G401.6 (cell line): ENCODE measurements at regions not wholly inside any gene's neighbourhood (a gene's known extent, or its start where the extent isn't known, plus 50 kb on each side); places are given as distances from the start of the nearest gene placed in this dataset.
"Not testable (repeated sequence)": the region's sequence is repeated elsewhere in the genome, so short reads cannot be mapped to it uniquely, and the experiment has no call there.

Source experiments
- FAIRE-seq: peaks from 2 replicates; lab custom pipeline; 2012; peaks lifted over from hg19 to GRCh38; lab: Jason Lieb, UNC

GRCh38 chr2:220787251-220787650 is 784.9 kb downstream of the EPHA4 start:
- FAIRE-seq = no peak

GRCh38 chr2:220789961-220790360 is 782.1 kb downstream of the EPHA4 start:
- FAIRE-seq = no peak

- FAIRE-seq = no peak
These were observed 776.4 kb downstream of the EPHA4 start for GRCh38 chr2:220795705-220796104.

GRCh38 chr2:220811115-220811514 is 761.0 kb downstream of the EPHA4 start:
- FAIRE-seq = no peak

- FAIRE-seq = no peak
These were observed 760.0 kb downstream of the EPHA4 start for GRCh38 chr2:220811952-220812570.

GRCh38 chr2:220814441-220814840 is 757.7 kb downstream of the EPHA4 start:
- no peak for FAIRE-seq

- no peak for FAIRE-seq
These were observed 756.4 kb downstream of the EPHA4 start for GRCh38 chr2:220815698-220816097.

- no peak for FAIRE-seq
These were observed 750.4 kb downstream of the EPHA4 start for GRCh38 chr2:220821683-220822082.

GRCh38 chr2:220823590-220823989 is 748.5 kb downstream of the EPHA4 start:
- FAIRE-seq = not testable (repeated sequence)

- no peak for FAIRE-seq
These were observed 738.7 kb downstream of the EPHA4 start for GRCh38 chr2:220833446-220833845.

GRCh38 chr2:220835583-220835982 is 736.5 kb downstream of the EPHA4 start:
- no peak for FAIRE-seq

GRCh38 chr2:220837226-220837625 is 734.9 kb downstream of the EPHA4 start:
- no peak for FAIRE-seq

GRCh38 chr2:220842901-220843665 is 729.0 kb downstream of the EPHA4 start:
- no peak for FAIRE-seq

- FAIRE-seq = no peak
These were observed 726.3 kb downstream of the EPHA4 start for GRCh38 chr2:220845766-220846273.

- FAIRE-seq = no peak
These were observed 725.1 kb downstream of the EPHA4 start for GRCh38 chr2:220847006-220847405.

GRCh38 chr2:220847589-220847988 is 724.5 kb downstream of the EPHA4 start:
- no peak for FAIRE-seq

- no peak for FAIRE-seq
These were observed 722.7 kb downstream of the EPHA4 start for GRCh38 chr2:220849433-220849832.

- no peak for FAIRE-seq
These were observed 722.0 kb downstream of the EPHA4 start for GRCh38 chr2:220850116-220850515.

- FAIRE-seq = no peak
These were observed 716.8 kb downstream of the EPHA4 start for GRCh38 chr2:220855296-220855695.

GRCh38 chr2:220856486-220856885 is 715.6 kb downstream of the EPHA4 start:
- no peak for FAIRE-seq

- FAIRE-seq = no peak
These were observed 714.7 kb downstream of the EPHA4 start for GRCh38 chr2:220857368-220857767.

GRCh38 chr2:220858101-220858500 is 714.0 kb downstream of the EPHA4 start:
- no peak for FAIRE-seq

- no peak for FAIRE-seq
These were observed 700.2 kb downstream of the EPHA4 start for GRCh38 chr2:220871909-220872308.
